ENCODE measurements at regions not wholly inside any gene's neighbourhood (a gene's known extent, or its start where the extent isn't known, plus 50 kb on each side); places are given as distances from the start of the nearest gene placed in this dataset.

DNA sequence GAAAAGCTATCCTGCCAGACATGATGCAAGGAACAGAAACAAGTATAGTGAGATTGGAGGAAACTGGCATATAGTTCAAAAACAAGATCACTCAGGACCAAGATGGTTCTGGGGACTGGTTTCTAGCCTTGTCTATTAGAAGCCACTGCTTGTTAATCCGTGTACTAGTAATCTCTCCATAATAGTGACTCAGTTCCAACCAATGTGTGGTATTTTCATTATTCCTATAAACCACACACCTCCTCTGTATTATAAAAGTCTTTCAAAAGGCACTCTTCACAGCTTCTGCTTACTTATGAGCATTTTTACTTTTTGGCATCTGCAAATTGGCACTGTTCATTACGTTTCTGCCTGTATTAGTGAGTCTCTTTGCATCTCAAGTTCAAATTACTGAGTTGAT is 140.3 kb downstream of the SLC6A15 start:
- Mint-ChIP-seq H3K36me3 (no peaks in the 10 kb centered on the region), H3K4me1 (ENCODE audit: low read depth) (no peaks in the 10 kb centered on the region), H3K27ac (no peak overlapping the region), H3K9me3 (no peaks in the 10 kb centered on the region), H3K27me3 (no peaks in the 10 kb centered on the region), H3K4me3 (no peak overlapping the region)
- DNase-seq, result no peak
- POLR2A ChIA-PET, result no interaction called here
- intact Hi-C loops (cut with micrococcal nuclease), result no loop called here
- CTCF ChIA-PET, result no interaction called here

DNA sequence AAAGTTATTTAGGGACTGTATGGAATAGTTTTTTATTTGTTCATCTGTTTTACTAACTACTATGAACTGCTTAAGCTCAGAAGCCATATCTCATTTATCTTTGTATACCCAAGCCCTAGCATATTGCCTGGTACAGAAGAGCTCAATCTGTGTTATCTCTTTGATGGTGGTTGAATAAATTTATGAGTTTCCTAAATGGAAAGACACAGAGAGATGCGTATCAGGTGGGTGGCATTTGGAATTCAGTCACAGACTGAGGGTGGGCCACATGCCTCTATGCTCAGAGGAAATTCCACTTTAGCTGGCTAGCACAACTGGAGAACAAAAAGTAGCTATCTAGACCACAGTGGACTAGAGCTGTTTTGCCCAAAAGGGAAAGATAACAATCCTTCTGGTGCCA is 145.5 kb downstream of the SLC6A15 start:
- no peak overlapping the region for H3K4me3 Mint-ChIP-seq
- POLR2A ChIA-PET, result no interaction called here
- no peaks in the 10 kb centered on the region for H3K9me3 Mint-ChIP-seq
- CTCF ChIA-PET, result interaction anchor here (0.7 kb wide), 1 partner anchor 736 kb away, joined by 5 read pairs; no protein-coding TSS in a partner anchor
- DNase-seq, result no peak
- intact Hi-C loops (cut with micrococcal nuclease), result no loop called here
- no peaks in the 10 kb centered on the region for H3K36me3 Mint-ChIP-seq
- no peak overlapping the region for H3K27ac Mint-ChIP-seq
- H3K4me1 Mint-ChIP-seq (ENCODE audit: low read depth), result no peaks in the 10 kb centered on the region
- H3K27me3 Mint-ChIP-seq, result no peaks in the 10 kb centered on the region

DNA sequence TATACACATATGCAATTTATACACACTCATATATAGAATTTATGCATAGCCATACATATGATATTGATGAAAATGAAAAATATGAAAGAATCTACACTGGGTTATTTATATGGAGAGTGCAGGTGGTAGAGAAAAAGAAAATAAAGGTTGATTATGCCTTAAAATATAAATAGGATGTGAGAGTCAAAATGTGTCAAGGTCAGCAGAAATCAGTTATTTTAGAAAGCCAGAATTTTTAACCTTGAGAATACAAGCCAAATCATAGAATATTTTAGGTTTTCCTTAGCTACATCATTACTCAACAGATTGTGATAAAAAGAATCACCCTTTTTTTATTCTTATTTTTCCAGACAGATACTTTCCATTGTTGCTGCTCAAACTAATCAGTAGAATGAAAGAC is 146.2 kb downstream of the SLC6A15 start:
- Mint-ChIP-seq H3K27ac (no peak overlapping the region), H3K4me1 (ENCODE audit: low read depth) (no peaks in the 10 kb centered on the region), H3K36me3 (no peaks in the 10 kb centered on the region), H3K4me3 (no peak overlapping the region), H3K9me3 (no peaks in the 10 kb centered on the region), H3K27me3 (no peaks in the 10 kb centered on the region)
- intact Hi-C loops (cut with micrococcal nuclease), result no loop called here
- CTCF ChIA-PET, result no interaction called here
- POLR2A ChIA-PET, result no interaction called here
- DNase-seq, result no peak

DNA sequence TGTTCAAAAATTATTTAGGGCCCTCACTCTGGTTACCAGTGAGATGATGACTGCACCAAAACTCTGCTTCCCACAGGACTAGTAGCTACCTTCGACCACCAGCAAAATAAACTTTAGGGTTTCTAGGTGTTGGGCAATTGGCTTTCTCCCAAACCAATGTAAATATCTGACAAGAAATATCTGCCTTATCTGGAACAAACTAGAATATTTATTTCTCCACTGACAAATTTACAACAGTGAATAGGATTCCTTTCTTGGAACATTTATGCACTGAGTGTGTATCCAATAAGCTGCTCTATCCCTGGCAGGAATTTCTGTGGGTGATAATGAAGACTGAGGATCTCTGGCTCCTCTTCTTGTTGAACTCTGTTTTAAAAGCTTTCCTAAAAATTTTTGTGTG is 148.6 kb downstream of the SLC6A15 start:
- ChIA-PET POLR2A (no interaction called here), CTCF (no interaction called here)
- no peak overlapping the region for H3K27ac Mint-ChIP-seq

DNA sequence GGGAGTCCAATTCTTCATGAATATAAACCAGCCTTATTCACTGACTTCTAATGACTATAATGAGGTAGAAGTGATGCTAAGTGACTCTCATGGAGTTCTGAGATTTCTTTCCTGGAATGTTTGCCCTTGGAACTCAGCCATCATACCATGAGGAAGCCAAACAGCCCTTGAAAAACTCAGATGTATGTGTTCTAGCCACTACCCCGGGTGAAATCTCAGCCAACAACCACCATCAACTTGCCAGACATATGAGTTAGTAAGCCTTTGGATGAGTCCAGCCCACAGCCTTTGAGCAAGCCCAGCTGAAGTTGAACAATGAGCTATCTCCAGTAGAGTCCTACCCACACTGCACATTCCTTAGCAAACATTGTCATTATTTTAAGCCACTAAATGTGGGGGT is 149.5 kb downstream of the SLC6A15 start:
- no peak overlapping the region for H3K27ac Mint-ChIP-seq
- no peak overlapping the region for H3K4me3 Mint-ChIP-seq
- POLR2A ChIA-PET, result no interaction called here
- H3K36me3 Mint-ChIP-seq, result no peaks in the 10 kb centered on the region
- no peaks in the 10 kb centered on the region for H3K27me3 Mint-ChIP-seq
- no peaks in the 10 kb centered on the region for H3K9me3 Mint-ChIP-seq
- DNase-seq, result no peak
- intact Hi-C loops (cut with micrococcal nuclease), result no loop called here
- CTCF ChIA-PET, result no interaction called here
- H3K4me1 Mint-ChIP-seq (ENCODE audit: low read depth), result no peaks in the 10 kb centered on the region

More for the DNA sequence above, 148.6 kb downstream of the SLC6A15 start:
- no peaks in the 10 kb centered on the region for H3K9me3 Mint-ChIP-seq
- intact Hi-C loops (cut with micrococcal nuclease), result no loop called here
- H3K36me3 Mint-ChIP-seq, result no peaks in the 10 kb centered on the region
- no peak overlapping the region for H3K4me3 Mint-ChIP-seq
- no peaks in the 10 kb centered on the region for H3K27me3 Mint-ChIP-seq
- DNase-seq, result no peak
- H3K4me1 Mint-ChIP-seq (ENCODE audit: low read depth), result no peaks in the 10 kb centered on the region

DNA sequence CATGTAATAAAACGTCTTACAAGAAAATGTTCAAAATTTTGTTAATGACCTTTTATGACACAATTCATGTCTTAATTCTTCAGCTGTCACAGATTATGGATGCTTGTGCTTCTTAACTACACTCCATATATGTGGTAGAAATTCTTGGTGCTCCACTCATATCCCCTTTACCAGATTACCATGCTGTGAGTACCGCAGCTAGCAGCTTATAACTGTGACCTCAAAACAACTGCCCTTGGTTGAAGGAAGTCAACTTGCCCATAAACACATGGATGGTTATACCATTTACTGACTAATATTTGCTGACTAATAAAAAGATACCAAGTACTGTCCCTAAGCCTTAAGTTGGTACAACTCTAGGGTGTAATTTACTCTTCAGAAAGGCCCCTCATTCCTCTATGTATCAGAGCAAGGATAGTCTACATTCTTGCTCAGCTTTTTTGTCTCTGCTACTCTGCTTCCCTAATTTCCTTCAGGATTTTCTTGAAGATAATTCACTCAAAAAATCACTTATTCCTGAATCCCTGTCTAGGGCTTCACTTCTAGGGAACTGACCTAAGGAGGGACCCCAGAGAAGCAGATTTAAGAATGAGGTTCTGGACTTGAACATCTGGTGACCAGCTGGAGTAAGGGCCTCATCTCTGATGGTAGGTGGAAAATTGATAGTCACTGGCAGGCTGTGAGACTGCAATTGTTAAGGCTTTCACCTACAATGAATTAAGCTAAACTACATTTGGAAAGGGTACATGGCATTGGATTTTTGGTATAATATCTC is 152.3 kb downstream of the SLC6A15 start:
- no peaks in the 10 kb centered on the region for H3K27me3 Mint-ChIP-seq
- POLR2A ChIA-PET, result no interaction called here
- CTCF ChIA-PET, result no interaction called here

DNA sequence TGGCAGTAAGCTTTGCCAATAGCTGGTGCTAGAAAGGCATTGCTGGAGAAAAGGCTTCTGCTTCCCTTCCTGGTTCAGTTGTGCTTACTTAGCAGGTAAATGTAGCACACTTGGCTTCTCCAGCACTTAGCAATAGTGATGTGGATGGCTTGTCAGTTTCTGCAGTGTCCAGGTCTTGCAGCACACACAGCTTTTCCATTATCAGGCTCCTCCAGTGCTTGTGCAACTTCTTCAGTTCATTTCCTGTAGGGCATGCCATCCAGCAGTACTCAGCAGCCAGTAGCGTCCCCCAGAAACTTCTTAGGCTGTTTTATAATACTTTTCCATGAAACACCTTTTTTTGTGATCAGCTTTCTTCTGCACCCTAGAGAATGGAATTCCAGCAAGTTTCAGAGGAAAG is 154.6 kb downstream of the SLC6A15 start:
- Mint-ChIP-seq H3K9me3 (no peaks in the 10 kb centered on the region), H3K4me1 (ENCODE audit: low read depth) (no peaks in the 10 kb centered on the region), H3K4me3 (no peak overlapping the region), H3K27ac (no peak overlapping the region), H3K36me3 (no peaks in the 10 kb centered on the region), H3K27me3 (no peaks in the 10 kb centered on the region)
- intact Hi-C loops (cut with micrococcal nuclease), result no loop called here
- ChIA-PET POLR2A (no interaction called here), CTCF (no interaction called here)
- DNase-seq, result no peak

More for the DNA sequence above, 152.3 kb downstream of the SLC6A15 start:
- no peaks in the 10 kb centered on the region for H3K9me3 Mint-ChIP-seq
- intact Hi-C loops (cut with micrococcal nuclease), result no loop called here
- H3K4me3 Mint-ChIP-seq, result no peak overlapping the region
- no peaks in the 10 kb centered on the region for H3K4me1 Mint-ChIP-seq (ENCODE audit: low read depth)
- no peak for DNase-seq
- no peaks in the 10 kb centered on the region for H3K36me3 Mint-ChIP-seq
- no peak overlapping the region for H3K27ac Mint-ChIP-seq

DNA sequence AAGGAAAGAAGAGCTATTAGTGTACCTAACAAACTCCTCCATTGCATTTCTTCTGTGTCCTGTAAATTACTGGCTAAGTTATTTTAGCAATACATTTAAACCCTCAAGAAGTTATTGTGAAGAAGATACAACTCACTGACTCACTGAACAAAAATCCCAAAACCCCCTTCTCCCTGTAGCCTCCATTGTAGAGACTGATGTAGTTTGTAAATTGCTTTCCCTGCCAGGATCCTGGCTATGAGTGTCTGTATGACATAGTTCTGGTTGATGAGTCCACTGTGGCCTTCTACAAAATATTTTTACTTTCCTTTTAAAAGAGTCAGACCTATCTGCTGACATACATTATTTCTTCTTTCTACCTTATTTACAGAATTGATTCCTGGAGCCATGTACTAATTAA is 155.6 kb downstream of the SLC6A15 start:
- intact Hi-C loops (cut with micrococcal nuclease), result no loop called here
- H3K4me1 Mint-ChIP-seq (ENCODE audit: low read depth), result no peaks in the 10 kb centered on the region
- H3K9me3 Mint-ChIP-seq, result no peaks in the 10 kb centered on the region
- H3K36me3 Mint-ChIP-seq, result no peaks in the 10 kb centered on the region
- H3K4me3 Mint-ChIP-seq, result no peak overlapping the region
- ChIA-PET POLR2A (no interaction called here), CTCF (no interaction called here)
- no peak for DNase-seq
- H3K27me3 Mint-ChIP-seq, result no peaks in the 10 kb centered on the region
- no peak overlapping the region for H3K27ac Mint-ChIP-seq

DNA sequence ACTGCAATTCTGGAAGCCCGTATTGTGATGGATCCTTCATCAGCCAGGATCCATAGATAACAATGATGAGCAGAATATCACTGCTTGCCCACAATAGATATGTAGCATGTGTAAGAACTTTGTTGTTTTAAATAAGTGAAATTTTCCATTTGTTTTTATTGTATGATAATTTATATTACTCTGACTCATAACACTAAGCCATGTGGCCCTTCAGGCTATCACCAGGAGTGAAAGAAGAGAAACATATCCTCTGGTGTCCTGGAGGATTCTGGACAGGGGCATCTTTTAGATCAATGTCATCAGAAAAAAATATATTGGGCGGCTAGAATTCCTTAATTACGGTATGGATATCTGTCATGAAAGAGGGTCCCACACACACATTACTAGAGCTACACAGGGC is 167.5 kb downstream of the SLC6A15 start:
- intact Hi-C loops (cut with micrococcal nuclease), result no loop called here
- H3K4me1 Mint-ChIP-seq (ENCODE audit: low read depth), result no peaks in the 10 kb centered on the region
- H3K36me3 Mint-ChIP-seq, result no peaks in the 10 kb centered on the region
- H3K9me3 Mint-ChIP-seq, result no peaks in the 10 kb centered on the region
- POLR2A ChIA-PET, result no interaction called here
- H3K27me3 Mint-ChIP-seq, result no peaks in the 10 kb centered on the region
- no peak overlapping the region for H3K4me3 Mint-ChIP-seq
- DNase-seq, result no peak
- CTCF ChIA-PET, result no interaction called here
- H3K27ac Mint-ChIP-seq, result no peak overlapping the region

DNA sequence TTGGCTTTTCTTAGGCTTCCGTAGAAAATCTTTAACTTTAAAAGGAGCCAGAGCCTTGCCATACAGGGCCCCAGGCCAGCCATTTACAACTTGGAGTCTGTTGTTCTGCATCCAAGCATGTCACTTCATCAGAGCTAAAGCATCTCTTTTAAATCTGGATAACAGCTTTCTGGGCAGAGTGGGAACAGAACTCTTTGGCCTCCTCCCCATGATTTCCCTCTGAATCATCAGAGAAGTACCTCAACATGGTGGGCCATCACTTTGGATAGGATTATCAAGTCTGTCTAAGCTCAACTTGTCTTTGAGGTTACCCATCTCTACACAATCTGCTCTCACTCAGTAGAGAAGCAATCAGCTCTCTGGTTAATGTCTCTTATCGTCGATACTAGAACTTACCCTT is 170.9 kb downstream of the SLC6A15 start:
- Mint-ChIP-seq H3K27me3 (no peaks in the 10 kb centered on the region), H3K36me3 (no peaks in the 10 kb centered on the region), H3K4me3 (no peak overlapping the region), H3K27ac (no peak overlapping the region), H3K4me1 (ENCODE audit: low read depth) (no peaks in the 10 kb centered on the region), H3K9me3 (no peaks in the 10 kb centered on the region)
- ChIA-PET CTCF (no interaction called here), POLR2A (no interaction called here)
- no peak for DNase-seq
- intact Hi-C loops (cut with micrococcal nuclease), result no loop called here

DNA sequence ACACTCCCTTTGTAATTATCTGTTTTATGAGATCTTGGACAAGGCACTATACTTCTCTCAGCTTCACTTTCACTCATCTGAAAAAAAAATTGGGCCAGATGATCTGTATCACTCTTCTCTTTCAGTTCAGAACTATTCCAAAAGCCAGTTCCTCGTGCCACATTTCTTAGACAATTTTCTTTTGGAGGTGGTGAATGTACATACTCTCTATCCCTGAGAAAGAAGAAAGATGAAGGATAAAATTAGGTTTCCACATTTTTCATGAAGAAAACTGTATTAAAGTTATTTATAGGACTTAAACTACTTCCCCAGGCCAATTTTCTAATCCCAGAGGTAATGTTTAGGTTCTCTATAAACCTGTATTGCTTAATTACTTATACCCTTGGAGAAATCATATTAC is 171.6 kb downstream of the SLC6A15 start:
- intact Hi-C loops (cut with micrococcal nuclease), result no loop called here
- POLR2A ChIA-PET, result no interaction called here
- Mint-ChIP-seq H3K4me1 (ENCODE audit: low read depth) (no peaks in the 10 kb centered on the region), H3K36me3 (no peaks in the 10 kb centered on the region), H3K4me3 (no peak overlapping the region), H3K27ac (no peak overlapping the region), H3K27me3 (no peaks in the 10 kb centered on the region), H3K9me3 (no peaks in the 10 kb centered on the region)
- no peak for DNase-seq
- CTCF ChIA-PET, result no interaction called here

DNA sequence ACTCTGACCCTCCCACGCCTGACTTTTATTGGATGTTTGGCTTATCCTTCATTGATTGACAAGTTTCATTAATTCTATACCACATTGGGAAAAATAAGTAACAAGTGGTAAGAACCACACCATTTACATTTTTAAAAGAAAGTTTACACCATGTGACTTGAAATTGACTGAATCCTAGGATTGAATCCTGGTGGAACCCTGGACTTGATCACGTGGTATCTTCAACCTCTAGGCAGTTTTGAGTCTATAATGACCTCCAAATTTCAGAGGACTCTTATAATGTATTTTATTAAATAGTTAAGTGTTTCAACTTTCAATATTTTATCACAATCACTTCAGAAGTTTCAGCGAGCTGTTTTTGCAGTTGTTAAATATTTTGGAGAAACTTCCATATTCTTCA is 172.0 kb downstream of the SLC6A15 start:
- Mint-ChIP-seq H3K27ac (no peak overlapping the region), H3K9me3 (no peaks in the 10 kb centered on the region), H3K27me3 (no peaks in the 10 kb centered on the region), H3K4me1 (ENCODE audit: low read depth) (no peaks in the 10 kb centered on the region), H3K36me3 (no peaks in the 10 kb centered on the region), H3K4me3 (no peak overlapping the region)
- CTCF ChIA-PET, result no interaction called here
- intact Hi-C loops (cut with micrococcal nuclease), result no loop called here
- POLR2A ChIA-PET, result no interaction called here
- DNase-seq, result no peak

DNA sequence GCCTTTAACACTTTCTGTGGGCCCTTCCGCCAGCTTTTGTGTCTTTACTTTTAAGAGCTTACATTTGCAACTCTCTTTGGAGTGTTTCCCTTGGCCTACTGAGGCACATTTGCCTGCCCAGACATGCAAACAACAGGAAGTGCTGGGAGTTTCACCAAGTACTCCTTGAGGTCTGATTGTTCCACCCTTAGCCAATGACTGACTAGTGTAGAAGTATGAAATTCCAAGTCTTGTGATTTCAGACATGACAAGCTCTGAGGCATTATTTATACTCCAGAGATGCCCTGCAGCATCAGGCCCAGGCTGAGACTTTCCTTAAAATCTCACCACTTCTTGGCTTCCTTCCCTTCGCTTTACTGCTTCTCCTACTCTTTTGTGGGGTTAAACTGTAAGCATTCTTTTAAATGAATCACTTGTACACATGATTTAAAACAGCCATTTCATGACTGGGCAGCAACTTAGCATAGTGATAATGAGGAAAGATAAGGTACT is 174.1 kb downstream of the SLC6A15 start:
- Mint-ChIP-seq H3K36me3 (no peaks in the 10 kb centered on the region), H3K27ac (no peak overlapping the region), H3K9me3 (no peaks in the 10 kb centered on the region), H3K4me1 (ENCODE audit: low read depth) (no peaks in the 10 kb centered on the region), H3K27me3 (no peaks in the 10 kb centered on the region), H3K4me3 (no peak overlapping the region)
- ChIA-PET POLR2A (no interaction called here), CTCF (no interaction called here)
- intact Hi-C loops (cut with micrococcal nuclease), result no loop called here
- no peak for DNase-seq
